Fibroblast of lung (primary cell): ENCODE measurements at regions not wholly inside any gene's neighbourhood (a gene's known extent, or its start where the extent isn't known, plus 50 kb on each side); places are given as distances from the start of the nearest gene placed in this dataset.

Experiments used
- CTCF ChIP-seq, 2 donors: IDR thresholded peaks in 1 of 2; conservative IDR thresholded peaks in 1 of 2; 1 replicate in 1 of 2; 2 replicates in 1 of 2; pipeline ENCODE4 v1.5.1; 2011 to 2012; ENCODE audit warnings: low read length in 2 of 2, control low read depth in 1 of 2, inconsistent platforms in 1 of 2, low read depth in 1 of 2, mild to moderate bottlenecking in 1 of 2
- EZH2 ChIP-seq: IDR thresholded peaks from 2 replicates; pipeline ENCODE4 v1.5.1; 2012; ENCODE audit warnings: low read length, control low read depth, mild to moderate bottlenecking; ENCODE audit errors: missing control alignments

GRCh38 chr2:187084524-187084923 is 235.6 kb upstream of the ZSWIM2 start:
- TF ChIP-seq CTCF (conservative IDR thresholded peaks at IDR 0.05 in 1 of 2, IDR thresholded peaks at IDR 0.05 in 1 of 2; ENCODE audit: low read depth in 1 of 2, low read length in 2 of 2): no peak
- no peak for TF ChIP-seq EZH2
